GM12878 (cell line): ENCODE measurements at regions not wholly inside any gene's neighbourhood (a gene's known extent, or its start where the extent isn't known, plus 50 kb on each side); places are given as distances from the start of the nearest gene placed in this dataset.

Experiments
- ASH2L ChIP-seq: fragments of 300-600, 200-600 bp; sonication (generic); IDR thresholded peaks from 2 replicates; pipeline ENCODE4 v1.6.1; 2017; ENCODE audit warnings: low read depth, mild to moderate bottlenecking, borderline replicate concordance
- ELK1 ChIP-seq: IDR thresholded peaks from 2 replicates; pipeline ENCODE4 v1.6.1; 2012; ENCODE audit warnings: low read depth, low read length, improper control_type of control experiment
- FOS ChIP-seq: IDR thresholded peaks from 3 replicates; pipeline ENCODE4 v1.6.1; 2011; ENCODE audit warnings: borderline replicate concordance; ENCODE audit not compliant: insufficient read length; ENCODE audit errors: extremely low read depth
- FOXK2 ChIP-seq: fragments of 450-650 bp; IDR thresholded peaks from 2 replicates; pipeline ENCODE4 v1.6.1; 2017; ENCODE audit warnings: mild to moderate bottlenecking, moderate library complexity
- FOXM1 ChIP-seq: IDR thresholded peaks from 2 replicates; pipeline ENCODE4 v1.6.1; 2012; ENCODE audit warnings: low read depth, mild to moderate bottlenecking, inconsistent platforms, low read length, moderate library complexity
- KDM1A ChIP-seq: fragments of 200-600 bp; sonication (generic); IDR thresholded peaks from 2 replicates; pipeline ENCODE4 v1.6.1; 2016; ENCODE audit warnings: borderline replicate concordance
- LARP7 ChIP-seq: fragments of 450-650 bp; IDR thresholded peaks from 2 replicates; pipeline ENCODE4 v1.6.1; 2017; ENCODE audit warnings: mild to moderate bottlenecking
- NRF1 ChIP-seq: conservative IDR thresholded peaks from 2 replicates; pipeline ENCODE4 v1.6.1; 2011; ENCODE audit warnings: mild to moderate bottlenecking, low read depth, low read length, improper control_type of control experiment
- PAX5 ChIP-seq: IDR thresholded peaks from 2 replicates; pipeline ENCODE4 v1.6.1; 2011; ENCODE audit warnings: low read depth, low read length, borderline replicate concordance
- PBX3 ChIP-seq: IDR thresholded peaks from 2 replicates; pipeline ENCODE4 v1.6.1; 2011; ENCODE audit warnings: mild to moderate bottlenecking, low read depth, low read length, moderate library complexity; ENCODE audit not compliant: insufficient replicate concordance
- POLR2AphosphoS2 ChIP-seq: IDR thresholded peaks from 2 replicates; pipeline ENCODE4 v1.6.1; 2011; ENCODE audit warnings: low read depth, mild to moderate bottlenecking, low read length, improper control_type of control experiment, moderate library complexity
- POU2F2 ChIP-seq: IDR thresholded peaks from 3 replicates; pipeline ENCODE4 v1.6.1; 2011; ENCODE audit warnings: low read depth, mild to moderate bottlenecking, low read length, borderline replicate concordance
- SMAD5 ChIP-seq: IDR thresholded peaks from 2 replicates; pipeline ENCODE4 v1.6.1; 2016; ENCODE audit warnings: antibody characterized with exemption, low read depth
- SP1 ChIP-seq: IDR thresholded peaks from one replicate; pipeline ENCODE4 v1.6.1; 2011; ENCODE audit warnings: low read depth, low read length
- TAF1 ChIP-seq: IDR thresholded peaks from 2 replicates; pipeline ENCODE4 v1.6.1; 2011; ENCODE audit warnings: mild to moderate bottlenecking, low read depth, low read length, borderline replicate concordance
- TARDBP ChIP-seq: IDR thresholded peaks from 2 replicates; pipeline ENCODE4 v1.6.1; 2016; ENCODE audit warnings: borderline replicate concordance
- TCF12 ChIP-seq: IDR thresholded peaks from 2 replicates; pipeline ENCODE4 v1.6.1; 2011; ENCODE audit warnings: low read depth, mild to moderate bottlenecking, low read length
- TCF3 ChIP-seq: IDR thresholded peaks from 2 replicates; pipeline ENCODE4 v1.6.1; 2012; ENCODE audit warnings: low read depth, mild to moderate bottlenecking, low read length, borderline replicate concordance; ENCODE audit not compliant: insufficient read depth
- ZBTB4 ChIP-seq: fragments of 450-650 bp; formaldehyde crosslinking; IDR thresholded peaks from 2 replicates; pipeline ENCODE4 v1.4.0; 2022; ENCODE audit warnings: mild to moderate bottlenecking, moderate library complexity
- ZNF592 ChIP-seq: fragments of 450-650 bp; IDR thresholded peaks from 2 replicates; pipeline ENCODE4 v1.6.1; 2017; ENCODE audit warnings: mild to moderate bottlenecking, moderate library complexity
- ZZZ3 ChIP-seq: IDR thresholded peaks from 2 replicates; pipeline ENCODE4 v1.6.1; 2011; ENCODE audit warnings: low read depth; ENCODE audit not compliant: control insufficient read depth, insufficient read length

- TF ChIP-seq PBX3 = no peak
- TF ChIP-seq FOXK2 = no peak
- peak; percentile 48; the same call in 1 of the 2 replicates for TF ChIP-seq FOXM1
- no peak for TF ChIP-seq TCF3
- no peak for TF ChIP-seq SP1
- TF ChIP-seq ZZZ3 = no peak
- TF ChIP-seq SMAD5 = no peak; the same call in 1 of the 2 replicates
- TF ChIP-seq TAF1 = no peak
- TF ChIP-seq ZBTB4 (CRISPR knock-in tag) = no peak
- TF ChIP-seq NRF1 = no peak
- no peak for TF ChIP-seq LARP7
- peak; percentile 71 for TF ChIP-seq TARDBP
- no peak for TF ChIP-seq TCF12
- no peak for TF ChIP-seq KDM1A
- TF ChIP-seq ASH2L = no peak
- TF ChIP-seq POLR2AphosphoS2 = no peak
- no peak for TF ChIP-seq FOS
- peak; percentile 43; the same call in 2 of the 3 replicates for TF ChIP-seq POU2F2
- no peak for TF ChIP-seq ELK1
- no peak for TF ChIP-seq ZNF592
- no peak for TF ChIP-seq PAX5
Observed at GRCh38 chr14:105701456-105702274, 175.3 kb downstream of the TMEM121 start (continued).
